ENCODE measurements at regions not wholly inside any gene's neighbourhood (a gene's known extent, or its start where the extent isn't known, plus 50 kb on each side); places are given as distances from the start of the nearest gene placed in this dataset.

GRCh38 chr9:78927099-78927940 lies 630.4 kb downstream of the PSAT1 start:
- DNase-seq = no peak

DNA sequence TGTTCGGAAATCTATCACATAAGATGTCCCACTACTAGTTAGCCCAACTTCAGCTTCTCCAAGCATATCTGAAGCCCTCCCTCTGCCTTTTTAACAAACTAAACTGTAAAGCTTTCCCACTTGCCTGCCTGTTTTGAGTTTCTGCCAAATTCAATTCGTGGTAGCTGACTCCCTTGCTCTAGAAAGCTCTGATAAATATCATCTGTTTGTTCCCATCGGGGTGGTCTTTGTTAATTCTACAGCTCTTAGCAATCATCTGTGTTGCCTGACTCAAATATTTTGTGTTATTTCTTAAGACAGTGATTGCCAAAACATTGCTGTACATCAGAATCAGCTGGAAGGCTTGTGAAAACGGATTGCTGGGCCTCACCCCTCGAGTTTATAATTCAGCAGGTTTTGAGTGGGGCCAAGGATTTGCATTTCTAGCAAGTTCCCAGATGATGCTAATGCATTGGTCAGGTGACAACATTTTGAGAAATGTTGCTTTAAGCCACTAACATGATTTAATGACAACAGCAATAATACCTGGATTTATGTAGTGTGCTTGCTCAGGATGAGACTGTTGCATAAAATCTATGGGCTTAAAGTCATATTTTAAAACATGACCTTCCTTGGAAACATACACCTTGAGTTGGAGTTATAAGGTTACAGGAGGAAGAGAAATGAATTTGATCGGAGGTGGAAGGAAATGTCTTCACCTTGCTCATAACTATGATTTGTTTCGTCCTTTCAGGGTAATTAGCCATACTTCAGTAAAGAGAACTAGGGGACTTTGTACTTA lies 631.9 kb downstream of the PSAT1 start:
- no peak for DNase-seq

GRCh38 chr9:78930281-78930680 lies 633.4 kb downstream of the PSAT1 start:
- no peak for DNase-seq

DNA sequence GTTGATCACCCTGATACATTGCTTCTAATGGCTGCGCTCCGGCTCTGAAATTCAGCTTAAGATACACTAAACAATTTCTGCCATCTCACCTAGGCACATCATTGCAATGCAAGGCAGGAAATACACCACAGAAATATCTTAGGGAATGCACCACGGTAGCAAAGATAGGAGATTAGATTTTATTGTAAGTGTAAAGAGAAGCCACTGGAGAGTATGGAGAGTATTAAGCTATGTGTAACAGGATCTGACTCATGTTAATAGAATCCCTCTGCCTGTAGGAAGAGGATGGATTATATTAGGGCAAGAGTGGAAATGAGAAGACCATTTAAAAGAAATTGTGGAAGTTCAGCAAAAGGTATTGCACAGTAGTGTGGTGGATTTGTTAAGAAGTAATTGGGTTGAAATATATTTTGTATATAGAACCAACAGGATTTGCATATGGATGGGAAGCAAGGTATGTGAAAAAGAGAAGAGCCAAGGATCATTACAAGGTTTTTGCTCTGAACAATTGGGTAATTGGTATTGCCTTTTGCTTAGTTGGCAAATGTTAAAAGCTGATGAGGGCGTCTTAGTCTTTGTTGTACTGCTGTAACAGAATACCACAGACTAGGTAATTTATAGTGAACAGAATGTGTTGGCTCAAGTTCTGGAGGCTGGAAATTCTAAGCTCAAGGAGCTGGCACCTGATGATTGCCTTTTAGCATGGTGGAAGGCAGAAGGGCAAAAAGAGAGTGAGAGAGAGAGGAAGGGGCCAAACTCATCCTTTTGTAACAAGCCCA lies 636.1 kb downstream of the PSAT1 start:
- DNase-seq = no peak

DNA sequence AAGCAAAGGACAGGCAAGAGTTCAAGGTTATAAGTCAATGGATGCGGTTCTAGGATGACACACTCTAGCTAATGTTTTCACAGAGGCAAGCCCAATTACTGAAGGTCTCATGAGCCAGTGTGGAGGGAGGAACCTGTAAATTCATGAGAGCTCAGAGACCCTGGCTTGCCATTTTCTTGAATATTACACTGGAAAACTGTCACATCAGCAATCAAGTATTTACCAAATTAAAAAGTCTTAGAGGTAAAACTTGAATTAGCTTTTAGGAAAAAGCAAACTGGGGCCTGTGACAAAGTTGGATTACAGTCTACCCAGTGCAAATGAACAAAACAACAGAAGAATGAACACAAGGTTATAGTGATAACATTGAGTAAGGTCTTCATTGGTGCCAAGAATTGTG lies 636.9 kb upstream of the TLE4 start:
- DNase-seq = no peak

- no peak for DNase-seq
Measured at GRCh38 chr9:78938821-78939220, 632.9 kb upstream of the TLE4 start.

DNA sequence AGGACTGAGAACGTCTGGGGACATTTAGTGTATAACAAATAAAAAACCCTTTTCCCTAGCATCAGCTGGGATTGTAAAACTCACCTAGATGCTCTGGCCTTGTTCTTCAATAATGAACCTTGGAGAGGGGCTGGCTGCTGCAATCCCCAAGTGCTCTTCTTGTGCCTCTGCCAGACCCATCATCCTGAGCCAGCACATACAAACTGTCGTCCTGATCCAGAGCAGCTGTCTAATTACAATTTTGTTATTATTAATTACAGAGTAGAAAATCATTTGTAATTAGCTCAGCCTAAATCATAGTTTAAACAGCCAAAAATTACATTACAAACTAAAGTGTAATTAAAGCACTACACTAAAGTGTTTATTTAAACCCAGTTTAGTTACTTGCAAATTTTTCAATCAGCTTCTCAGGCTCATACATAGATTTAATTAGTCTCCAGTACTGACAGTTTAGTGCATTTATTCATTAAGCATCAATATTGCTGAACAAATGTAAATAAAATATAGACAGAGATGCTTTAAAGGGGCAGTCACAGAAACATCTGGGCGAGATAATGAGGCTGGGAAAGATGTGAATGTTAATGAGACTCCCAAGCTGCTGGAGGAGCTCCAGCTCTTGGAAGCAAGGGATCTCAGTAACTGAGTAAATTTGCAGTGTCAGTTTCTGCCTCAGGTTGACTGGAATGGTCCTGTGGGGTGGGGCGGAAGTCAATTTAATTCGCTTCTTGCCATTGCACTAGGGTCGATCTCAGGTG lies 632.3 kb upstream of the TLE4 start:
- DNase-seq = no peak

- no peak for DNase-seq
Measured at GRCh38 chr9:78940121-78940855, 631.5 kb upstream of the TLE4 start.

DNA sequence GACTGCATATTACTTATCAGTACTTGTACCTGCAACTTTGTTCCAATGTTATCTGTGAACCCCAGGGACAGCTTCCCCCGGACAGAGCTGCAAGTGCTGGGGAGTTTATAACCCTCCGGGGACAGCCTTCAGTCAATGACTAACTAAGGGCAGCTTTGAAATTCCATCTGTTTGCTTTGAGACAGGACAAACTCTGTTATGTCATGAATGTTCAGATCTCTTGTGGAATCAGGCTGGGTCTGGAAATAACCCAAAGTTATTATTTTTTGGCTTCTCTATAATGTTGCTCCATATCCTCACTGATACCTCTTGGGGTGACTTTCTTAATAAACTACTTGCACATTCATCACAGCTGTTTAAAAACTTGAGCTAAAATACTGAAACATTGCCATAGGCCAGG lies 617.5 kb upstream of the TLE4 start:
- DNase-seq = no peak

DNA sequence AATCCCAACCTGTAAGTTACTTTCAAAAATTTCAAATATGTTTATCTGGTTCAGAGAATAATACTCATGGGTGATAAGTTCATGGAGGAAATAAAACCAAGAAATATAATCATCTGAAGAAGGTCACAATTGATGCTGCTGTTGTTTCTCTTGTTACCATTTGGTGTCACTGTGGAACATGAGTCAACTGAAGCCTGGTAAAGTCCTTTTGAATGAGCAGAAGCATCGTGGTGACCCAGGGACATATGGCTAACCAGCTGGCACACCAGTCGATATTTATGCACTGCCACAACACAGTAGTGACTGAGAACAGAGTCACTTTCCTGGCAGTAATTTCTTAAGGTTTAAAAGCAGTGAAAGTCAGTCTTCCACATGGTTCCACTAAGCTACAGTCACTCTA lies 612.9 kb upstream of the TLE4 start:
- no peak for DNase-seq

DNA sequence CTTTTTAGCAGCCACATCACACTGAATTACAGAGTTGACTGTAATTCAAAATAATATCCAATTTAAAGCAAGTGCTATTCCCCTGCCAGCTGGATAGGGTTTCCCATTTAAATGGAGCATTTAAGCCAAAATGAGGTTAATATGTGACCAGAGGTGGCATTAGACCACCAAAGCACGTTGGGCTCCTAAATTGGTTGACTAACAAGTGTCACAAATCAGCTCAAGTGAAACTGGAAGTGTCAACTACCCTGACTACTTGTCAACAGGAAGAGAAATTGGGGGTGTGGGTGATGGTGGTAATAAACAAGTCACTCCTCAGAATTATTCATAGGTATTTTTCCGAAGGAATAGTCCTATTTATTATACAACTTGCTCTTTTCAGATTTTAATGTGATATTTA lies 609.6 kb upstream of the TLE4 start:
- no peak for DNase-seq

- no peak for DNase-seq
Measured at GRCh38 chr9:78963911-78964310, 607.9 kb upstream of the TLE4 start.

GRCh38 chr9:78967596-78968217 lies 604.1 kb upstream of the TLE4 start:
- no peak for DNase-seq

DNA sequence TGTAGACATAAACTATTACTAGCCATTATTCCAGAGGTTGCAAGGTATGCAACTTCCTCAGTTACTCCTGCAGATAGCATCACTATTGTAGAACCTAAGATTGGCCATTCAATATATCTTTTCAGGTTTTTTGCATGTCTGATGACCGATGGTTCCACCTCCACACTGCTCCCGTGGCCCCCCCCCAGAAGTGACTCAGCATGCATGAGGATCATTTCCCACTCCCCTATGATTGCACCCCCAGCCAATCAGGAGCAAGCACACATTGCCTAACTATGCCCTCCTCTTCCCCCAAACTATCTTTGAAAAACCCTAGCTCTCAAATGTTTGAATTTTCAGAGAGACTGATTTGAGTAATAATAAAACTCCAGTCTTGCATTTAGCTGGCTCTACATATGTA lies 601.4 kb upstream of the TLE4 start:
- DNase-seq = no peak

DNA sequence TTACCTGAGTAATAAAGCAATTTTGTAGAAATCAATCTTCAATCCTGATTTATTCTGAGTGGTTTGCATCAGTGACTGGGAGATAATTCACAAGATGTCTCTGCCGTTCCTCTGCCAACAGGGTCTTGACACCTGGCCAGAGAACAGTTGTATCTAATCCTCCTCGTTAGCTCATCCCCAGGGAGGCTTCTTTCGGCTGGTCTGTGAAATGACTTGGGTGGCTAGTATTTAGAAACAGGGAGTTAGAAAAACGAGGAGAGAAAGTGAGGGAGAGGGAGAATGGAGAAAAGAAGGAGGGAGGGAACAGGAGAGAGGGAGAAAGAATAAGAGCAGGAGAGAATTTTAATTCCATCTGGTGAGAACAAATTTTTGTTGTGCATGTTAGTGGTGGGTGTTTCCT lies 600.2 kb upstream of the TLE4 start:
- DNase-seq = no peak

DNA sequence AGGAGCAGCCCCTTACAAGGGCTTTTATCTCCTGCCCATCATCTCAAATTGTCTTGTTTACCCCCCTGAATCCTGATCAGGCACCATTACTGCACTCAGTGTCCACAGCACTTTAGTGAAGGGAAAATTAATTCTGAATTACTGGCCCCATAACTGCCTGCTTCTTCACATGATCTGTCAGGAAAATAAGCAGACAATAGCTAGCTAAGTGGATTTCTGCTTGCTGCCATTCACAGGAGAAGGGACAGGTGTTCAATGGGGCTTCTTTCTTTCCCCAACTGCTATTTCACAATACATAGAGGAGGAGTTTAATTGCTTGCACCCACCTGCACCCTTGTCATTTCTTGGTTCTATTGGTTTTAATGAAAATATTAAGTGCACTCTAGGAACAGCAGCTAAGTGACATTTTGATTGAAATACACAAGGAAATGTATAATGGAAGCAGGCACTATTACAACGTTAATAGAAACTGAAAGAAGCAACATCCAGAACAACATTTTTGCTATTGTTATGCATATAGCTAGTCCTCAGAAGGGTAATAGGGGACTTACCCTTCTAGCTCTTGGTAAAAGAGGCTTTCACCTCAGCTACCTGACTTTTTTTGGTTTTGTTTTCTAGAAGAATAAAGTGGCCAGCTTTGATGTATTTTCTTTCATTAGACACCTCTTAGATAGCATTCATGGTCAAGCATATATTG lies 599.3 kb upstream of the TLE4 start:
- DNase-seq = no peak

DNA sequence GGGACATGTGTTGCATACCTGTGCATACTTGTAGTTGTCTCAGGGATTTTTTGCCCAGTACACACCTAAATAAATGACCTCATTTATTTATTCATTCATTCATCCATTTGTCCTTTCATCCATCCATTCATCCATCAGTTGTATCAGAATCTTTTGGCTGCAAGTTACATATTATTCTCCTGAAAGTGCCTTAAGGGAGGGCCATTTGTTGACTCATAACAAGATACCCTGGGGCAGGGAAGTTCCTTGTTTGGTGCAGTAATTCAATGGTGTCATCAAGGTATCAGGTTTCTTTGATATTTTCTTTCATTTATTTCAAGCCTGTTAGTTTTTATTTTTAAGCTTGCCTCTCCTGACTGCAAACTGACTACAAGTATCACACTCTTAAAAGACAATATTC lies 597.9 kb upstream of the TLE4 start:
- DNase-seq = no peak

DNA sequence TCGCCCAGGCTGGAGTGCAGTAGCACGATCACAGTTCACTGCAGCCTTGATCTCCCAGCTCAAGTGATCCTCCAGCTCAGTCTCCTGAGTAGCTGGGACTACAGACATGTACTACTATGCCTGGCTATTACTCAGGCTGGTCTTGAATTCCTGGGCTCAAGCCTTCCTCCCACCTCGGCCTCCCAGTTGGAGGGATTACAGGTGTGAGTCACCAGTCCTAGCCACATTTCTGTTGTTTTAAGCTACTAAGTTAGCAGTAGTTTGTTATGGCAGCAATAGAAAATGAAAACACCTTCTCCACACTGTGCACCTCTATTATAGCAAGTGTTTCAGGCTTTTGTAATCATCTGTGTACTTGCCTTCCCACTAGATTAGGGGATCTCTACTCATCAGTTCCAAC lies 588.9 kb upstream of the TLE4 start:
- DNase-seq = no peak

DNA sequence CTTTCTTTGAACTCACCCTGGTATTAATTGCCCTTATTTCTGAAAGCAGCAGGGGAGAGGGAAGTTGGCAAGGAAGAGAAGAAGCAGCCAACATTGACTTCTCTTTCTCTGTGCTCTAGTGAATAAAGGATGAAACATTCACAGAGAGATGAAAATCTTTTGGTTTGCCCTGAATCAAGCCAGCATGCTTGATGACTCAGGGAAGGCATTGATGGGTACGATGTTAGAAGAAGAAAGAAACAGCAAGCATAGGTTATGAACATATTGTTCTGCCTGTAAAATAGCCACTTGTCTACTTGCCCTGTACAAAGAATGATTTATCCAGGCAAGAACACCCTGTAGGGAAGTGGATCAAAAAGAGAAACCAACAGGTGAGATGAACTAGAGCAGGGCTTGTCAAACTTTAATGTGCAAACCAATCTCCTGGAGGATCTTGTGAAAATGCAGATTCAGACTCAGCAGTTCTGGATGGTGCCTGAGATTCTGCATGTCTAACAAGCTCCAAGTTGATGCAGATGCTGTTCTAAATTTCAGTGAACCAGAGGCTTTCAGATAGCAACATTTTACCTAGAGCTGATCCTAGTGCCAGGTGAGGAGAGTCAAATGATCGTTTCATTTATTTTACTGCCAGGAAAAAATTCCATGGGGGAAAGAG lies 586.6 kb upstream of the TLE4 start:
- no peak for DNase-seq

DNA sequence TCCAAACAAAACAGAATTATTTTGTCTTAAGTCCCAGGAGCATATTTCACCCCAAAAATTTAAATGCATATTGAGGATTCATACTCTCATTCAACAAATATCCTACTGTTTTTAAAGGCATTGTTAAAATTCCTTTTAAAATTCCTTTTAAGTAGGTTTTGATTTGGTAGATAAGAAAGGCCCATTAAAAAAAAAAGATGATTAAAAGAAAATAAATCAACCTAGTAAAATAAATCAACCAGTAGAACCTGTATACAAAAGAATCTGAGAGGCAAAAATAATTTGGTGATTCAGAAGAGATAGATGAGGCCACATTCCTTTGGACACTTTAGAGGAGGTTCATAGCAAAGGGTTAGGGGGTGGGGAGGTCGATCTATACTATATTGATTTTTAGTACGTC lies 585.3 kb upstream of the TLE4 start:
- no peak for DNase-seq
